HG03571 (cell line): ENCODE measurements at regions not wholly inside any gene's neighbourhood (a gene's known extent, or its start where the extent isn't known, plus 50 kb on each side); places are given as distances from the start of the nearest gene placed in this dataset.
"Not testable (repeated sequence)": the region's sequence is repeated elsewhere in the genome, so short reads cannot be mapped to it uniquely, and the experiment has no call there.

ENCODE experiments used
- ATAC-seq: cut with Tn5 transposase; IDR thresholded peaks from one replicate; pipeline ENCODE4 v1.9.1; 2021; ENCODE audit not compliant: unreplicated experiment

GRCh38 chr11:112537026-112537425 is 276.4 kb upstream of the PLET1 start:
- ATAC-seq: no peak

DNA sequence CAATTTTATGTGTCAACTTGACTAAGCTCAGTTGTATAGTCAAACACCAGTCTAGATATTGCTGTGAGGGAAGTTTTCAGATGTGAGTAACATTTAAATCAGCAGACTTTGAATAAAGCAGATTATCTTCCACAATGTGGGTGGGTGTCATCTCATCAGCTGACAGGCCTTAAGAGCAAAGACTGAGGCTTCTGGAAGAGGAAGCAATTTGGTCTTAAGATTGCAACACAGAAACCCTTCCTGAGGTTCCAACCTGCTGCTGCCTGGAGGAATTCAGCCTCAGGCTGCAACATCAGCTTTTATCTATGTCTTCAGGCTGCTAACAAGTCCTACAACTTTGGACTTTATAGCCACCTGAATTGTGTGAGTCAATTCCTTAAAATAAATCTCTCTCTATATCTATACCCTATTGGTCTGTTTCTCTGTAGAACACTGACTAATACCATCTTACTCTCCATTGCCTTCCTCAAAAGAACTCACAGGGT is 277.2 kb upstream of the PLET1 start:
- ATAC-seq: no peak

- ATAC-seq: no peak
Observed at GRCh38 chr11:112538534-112539280, 278.0 kb upstream of the PLET1 start.

DNA sequence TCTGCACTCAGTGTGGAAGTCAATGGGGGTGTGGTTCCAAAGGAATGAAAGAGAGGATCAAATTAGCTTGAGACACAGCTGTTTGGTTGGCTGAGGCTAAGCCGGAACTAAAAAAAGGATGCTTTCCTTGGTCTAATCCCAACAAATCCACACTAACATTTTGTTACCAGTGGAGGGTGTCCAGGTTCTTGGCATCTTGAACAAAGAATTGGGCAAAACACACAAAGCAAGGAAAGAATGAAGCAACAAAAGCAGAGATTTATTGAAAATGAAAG is 278.6 kb upstream of the PLET1 start:
- ATAC-seq: not testable (repeated sequence)

DNA sequence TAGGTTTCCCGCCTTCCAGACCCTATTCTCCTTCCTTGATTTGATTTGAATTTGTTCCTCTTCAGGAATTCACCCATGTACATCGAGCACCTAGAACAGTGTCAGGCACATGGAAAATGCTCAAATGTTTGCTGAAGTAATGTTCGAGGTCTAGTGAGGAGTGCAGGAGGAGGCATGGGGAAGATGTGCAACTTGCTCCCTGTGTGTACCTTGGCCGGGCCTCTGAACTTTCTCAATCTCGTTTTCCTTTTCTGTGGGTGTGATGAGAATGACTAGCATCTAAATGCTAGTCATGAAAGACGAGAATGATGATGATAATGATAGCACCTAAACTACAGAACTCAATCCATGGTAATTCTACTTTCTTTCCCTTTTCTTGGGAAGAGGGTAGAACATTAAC is 279.1 kb upstream of the PLET1 start:
- no peak for ATAC-seq

DNA sequence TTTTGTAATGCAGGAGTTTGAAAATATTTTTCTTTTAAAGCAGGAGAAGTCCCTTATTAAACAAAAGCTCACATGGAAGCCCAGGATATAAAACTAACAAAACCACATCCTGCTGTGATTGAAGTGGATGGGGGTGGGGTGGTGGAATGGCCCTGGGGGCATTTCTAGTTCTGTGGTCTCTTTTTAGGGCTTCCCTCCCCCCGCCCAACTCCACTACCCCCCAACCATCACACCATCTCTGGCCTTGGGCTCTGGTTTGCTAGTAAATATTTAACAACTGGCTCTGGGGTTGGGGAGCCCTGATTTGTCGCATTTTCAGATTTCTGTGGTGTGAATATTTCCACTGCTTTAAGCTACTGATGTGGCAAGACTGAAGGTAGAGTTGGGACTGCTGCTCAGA is 279.6 kb upstream of the PLET1 start:
- no peak for ATAC-seq

DNA sequence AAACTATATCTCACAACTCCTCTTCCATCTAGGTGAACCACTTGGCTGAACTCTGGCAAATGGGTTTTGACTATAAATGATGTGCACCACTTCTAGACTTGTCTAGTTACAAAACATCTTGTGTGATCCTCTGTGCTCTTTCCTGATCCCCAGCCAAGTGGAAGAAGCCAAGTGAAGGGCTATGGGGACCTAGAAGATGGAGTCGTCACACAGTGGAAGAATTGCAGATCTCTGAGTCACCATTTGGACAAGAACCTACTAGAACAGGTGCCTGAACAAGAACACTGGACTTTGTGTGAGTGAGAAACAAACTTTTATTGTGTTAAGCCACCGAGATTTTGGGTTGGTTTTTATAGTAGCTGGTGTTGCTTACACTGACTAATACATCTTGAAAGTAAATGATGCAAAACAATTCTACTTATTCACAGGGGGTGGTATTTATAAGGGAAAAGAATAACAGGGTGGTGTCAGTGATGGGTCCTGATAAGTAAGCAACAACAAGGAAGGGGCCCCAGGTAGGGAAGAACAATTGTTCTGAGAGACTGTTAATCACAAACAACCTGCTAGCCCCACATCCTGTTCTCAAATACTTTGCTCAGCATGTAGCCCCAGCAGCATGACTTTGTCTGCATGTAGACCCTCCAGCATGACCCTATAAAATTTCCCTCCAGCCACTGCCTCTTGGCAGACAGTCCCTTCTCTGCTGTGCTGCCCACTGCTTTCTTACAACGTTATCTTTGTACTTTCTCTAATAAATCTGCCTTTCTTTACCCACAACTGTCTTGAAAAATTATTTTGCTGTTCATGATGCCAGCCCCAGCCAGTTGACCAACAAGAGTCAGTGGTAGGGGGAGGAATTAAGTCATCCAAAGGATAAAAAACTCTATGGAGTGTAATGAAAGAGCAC is 280.7 kb upstream of the PLET1 start:
- no peak for ATAC-seq

DNA sequence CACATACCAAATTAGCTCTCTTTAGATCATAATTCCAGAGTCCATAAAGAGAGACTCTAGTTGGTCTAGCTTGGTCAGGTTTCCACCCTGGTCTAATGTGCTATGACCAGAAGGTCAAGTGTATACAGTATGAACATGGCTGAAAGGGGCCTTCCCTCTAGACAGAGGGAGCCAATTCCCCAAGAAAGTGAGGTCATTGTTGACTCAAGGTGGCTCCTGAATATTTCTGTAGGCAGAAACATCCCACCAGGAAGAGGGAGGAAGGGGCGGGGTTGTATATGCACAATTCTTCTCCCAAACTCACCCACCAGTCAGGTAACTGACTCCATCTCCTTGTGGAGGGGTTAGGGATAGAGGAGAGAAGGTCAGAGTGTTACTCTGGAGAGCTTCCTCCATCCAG is 281.8 kb upstream of the PLET1 start:
- ATAC-seq: no peak

- no peak for ATAC-seq
Observed at GRCh38 chr11:112543390-112543789, 282.7 kb upstream of the PLET1 start.

DNA sequence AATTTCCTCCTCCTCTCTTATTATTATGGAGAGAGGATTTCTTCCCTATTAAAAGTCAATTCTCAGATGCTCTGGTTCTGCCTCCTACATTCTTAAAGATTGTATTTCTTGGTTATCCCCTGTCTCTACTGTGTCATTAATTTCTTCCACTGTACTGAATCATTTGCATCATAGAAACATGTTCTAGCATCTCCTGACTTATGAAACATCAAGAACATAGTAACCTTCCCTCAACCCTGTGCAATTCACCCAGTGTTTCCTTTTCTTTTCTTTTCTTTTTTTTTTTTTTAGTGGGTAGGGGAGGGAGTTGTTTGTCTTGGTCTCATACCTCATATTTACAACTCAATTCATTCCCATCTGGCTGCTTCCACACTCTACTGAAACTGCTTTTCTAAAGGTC is 288.0 kb upstream of the PLET1 start:
- ATAC-seq: no peak

- ATAC-seq: no peak
Observed at GRCh38 chr11:112553205-112553731, 292.6 kb upstream of the PLET1 start.

GRCh38 chr11:112554586-112554985 is 293.9 kb upstream of the PLET1 start:
- no peak for ATAC-seq

DNA sequence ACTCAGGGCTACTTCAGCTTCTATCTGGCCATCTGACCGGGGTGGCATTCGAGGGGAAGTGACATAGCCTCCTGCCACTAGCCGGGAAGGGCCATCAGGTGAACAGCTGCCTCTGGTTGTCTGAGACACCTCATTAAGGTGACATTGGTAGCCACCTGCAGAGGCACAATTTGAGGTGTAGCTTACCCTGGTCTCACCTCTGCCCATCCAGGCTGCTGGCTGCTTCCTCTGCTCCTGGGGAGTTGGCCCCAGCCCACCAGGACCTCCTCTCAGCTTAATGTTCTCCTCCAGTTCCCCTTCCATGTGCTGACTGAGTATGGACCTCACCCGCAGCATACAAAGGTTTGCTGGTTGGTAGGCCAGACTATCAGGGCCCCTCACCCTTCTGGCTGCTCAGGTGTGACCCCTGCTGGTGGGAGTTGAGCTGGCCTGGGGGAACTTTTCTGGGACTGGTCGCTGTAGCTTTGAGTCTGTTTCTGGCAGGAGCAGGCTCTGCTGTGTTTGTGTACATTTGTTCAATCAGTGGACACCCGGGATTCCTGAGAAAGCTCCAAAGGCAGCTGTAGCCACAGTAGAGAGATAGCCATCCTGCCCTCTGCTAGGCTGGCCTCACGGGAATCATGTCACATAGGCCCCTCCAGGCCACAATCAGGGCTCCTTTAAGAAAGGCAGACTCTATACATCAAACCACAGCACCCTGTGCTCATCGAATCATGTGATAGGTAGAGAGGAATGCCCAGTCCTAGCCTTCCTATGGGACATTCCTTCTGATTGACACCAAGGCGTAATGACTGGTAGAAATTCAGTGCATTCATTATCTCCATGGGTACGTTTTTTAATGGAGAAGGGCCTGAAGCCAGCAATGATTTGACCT is 295.1 kb upstream of the PLET1 start:
- no peak for ATAC-seq

DNA sequence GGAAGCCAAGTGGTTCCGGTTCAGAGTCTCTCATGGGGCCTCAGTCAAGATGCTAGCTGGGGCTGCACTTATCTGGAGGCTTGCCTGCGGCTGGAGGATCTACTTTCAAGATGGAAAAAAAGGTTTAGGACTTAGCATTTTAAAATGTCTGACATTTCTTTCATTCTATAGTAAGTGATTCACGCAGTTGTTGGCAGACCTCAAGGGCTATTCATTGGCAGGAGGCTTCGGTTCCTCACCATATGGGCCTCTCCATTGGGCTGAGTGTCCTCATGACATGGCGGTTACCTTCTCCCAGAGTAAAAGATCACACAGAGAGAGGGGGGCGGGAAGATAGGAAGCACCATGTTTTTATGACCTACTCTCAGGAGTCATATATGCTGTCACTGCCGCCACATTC is 298.0 kb upstream of the PLET1 start:
- ATAC-seq: no peak

GRCh38 chr11:112563808-112564207 is 303.1 kb upstream of the PLET1 start:
- no peak for ATAC-seq

DNA sequence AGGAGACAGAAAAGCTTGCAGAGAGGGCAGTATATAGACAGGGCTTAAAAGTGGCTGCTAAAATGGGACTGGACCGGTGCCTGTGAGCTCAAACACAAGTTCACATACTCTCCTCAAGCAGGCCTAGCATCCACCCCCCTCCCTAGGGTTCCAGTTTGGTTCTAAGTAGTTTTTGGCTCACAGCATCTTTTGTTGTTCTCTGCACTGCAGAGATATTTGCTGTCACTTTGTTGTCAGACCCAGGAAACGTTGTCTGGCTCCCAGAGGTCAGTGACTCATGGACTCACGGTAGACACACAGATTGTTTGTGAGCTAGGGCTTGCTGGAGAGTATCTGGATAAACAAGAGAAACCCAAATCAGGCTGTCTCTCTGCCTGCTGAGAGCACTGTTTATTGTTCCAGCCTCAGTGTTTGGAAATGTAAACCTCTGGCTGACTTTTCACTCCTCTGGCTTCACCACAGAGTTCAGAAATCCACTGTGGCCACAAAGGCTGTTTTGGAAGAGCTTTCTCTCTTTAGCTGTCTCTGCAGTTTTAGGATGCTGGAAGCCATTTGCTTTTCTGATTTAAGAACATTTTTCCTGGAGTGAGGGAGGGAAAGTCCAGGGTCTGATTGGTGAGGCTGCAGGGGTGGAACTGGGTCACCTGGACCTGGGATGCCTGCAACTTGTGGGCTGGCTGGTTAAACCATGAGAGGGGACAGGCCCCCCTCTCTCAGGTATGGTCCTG is 303.7 kb upstream of the PLET1 start:
- ATAC-seq: no peak

GRCh38 chr11:112565551-112565950 is 304.9 kb upstream of the PLET1 start:
- ATAC-seq: no peak

DNA sequence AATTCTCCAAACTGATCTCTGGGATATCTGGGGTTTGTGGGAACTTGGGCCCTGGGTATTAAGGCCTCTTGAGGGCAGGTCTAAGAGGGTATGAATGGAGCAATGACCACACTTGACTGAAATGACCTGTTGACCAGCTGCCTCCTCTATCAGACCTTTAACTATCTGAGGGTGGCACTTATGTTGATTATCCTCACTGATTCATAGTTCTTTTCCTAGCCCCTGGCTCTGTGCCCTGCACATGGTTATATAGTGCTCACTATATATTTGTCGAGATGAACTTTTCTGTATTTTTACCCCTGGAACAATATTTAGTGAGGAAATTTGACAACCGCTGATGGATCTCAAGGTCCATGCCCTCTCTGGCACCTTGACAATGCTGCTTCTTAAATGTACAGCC is 305.5 kb upstream of the PLET1 start:
- no peak for ATAC-seq

GRCh38 chr11:112570333-112570732 is 309.7 kb upstream of the PLET1 start:
- no peak for ATAC-seq

DNA sequence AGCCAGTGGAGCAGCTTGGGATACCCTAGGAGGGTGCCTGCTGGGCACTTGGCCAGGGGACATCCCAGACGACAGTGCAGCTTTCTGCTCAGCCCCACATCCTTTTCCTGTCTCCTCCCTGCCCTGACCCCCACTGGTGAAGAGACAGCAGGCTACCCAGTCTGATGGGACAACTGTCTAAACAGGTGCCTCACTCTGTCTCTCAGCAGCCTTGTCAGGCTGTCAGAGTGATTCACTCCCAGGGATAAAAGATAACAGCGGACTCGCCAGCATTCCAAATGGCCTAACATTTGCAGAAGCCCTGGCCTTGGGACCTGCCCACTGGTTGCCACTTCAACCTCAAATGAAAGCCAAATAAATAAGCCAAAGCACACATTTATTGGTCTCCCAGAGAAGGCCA is 318.6 kb upstream of the PLET1 start:
- no peak for ATAC-seq

DNA sequence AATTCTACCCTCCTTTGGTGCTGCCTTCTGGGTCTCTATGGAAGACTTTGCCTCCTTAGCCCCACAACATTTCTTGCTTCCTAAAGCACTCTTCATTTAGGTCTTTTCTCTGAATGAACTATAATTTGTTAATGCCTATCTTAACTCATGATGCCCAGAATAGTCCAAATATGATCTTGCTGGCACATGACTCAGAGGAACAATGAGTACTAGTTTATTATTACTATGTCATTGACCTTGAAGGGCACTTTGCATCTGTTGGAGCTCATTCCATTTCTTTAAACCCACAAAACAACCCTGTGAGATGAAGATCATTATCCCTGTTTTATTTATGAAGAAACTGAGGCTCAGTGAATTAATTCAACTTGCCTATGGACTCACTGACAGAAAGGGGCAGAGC is 320.2 kb upstream of the PLET1 start:
- ATAC-seq: no peak
